ENCODE measurements at regions not wholly inside any gene's neighbourhood (a gene's known extent, or its start where the extent isn't known, plus 50 kb on each side); places are given as distances from the start of the nearest gene placed in this dataset.
"Not testable (repeated sequence)": the region's sequence is repeated elsewhere in the genome, so short reads cannot be mapped to it uniquely, and the experiment has no call there.

- no peak for TF ChIP-seq CTCF (IDR thresholded peaks at IDR 0.05; ENCODE audit: low read depth, low read length)
- no peak for DNase-seq (ENCODE audit: low read depth, low spot score)
- no peak overlapping the region for H3K4me3 ChIP-seq (ENCODE audit: low read depth, low read length)
- in situ Hi-C loops (cut with HindIII; ENCODE audit: low sequenced_read_pairs), result no loop called here
These were observed 110.8 kb upstream of the NDN start for GRCh38 chr15:23797747-23798446.

- no peak overlapping the region for H3K4me3 ChIP-seq (ENCODE audit: low read depth, low read length)
- in situ Hi-C loops (cut with HindIII; ENCODE audit: low sequenced_read_pairs), result no loop called here
- no peak for DNase-seq (ENCODE audit: low read depth, low spot score)
- TF ChIP-seq CTCF (IDR thresholded peaks at IDR 0.05; ENCODE audit: low read depth, low read length), result no peak
These were observed 114.8 kb upstream of the NDN start for GRCh38 chr15:23801881-23802280.

GRCh38 chr15:23802896-23803435, 115.9 kb upstream of the NDN start:
- H3K4me3 ChIP-seq (ENCODE audit: low read depth, low read length); DNase-seq (ENCODE audit: low read depth, low spot score); in situ Hi-C loops (cut with HindIII; ENCODE audit: low sequenced_read_pairs): not testable (repeated sequence)

GRCh38 chr15:23806980-23807379, 119.9 kb upstream of the NDN start:
- TF ChIP-seq CTCF (IDR thresholded peaks at IDR 0.05; ENCODE audit: low read depth, low read length), result no peak
- DNase-seq (ENCODE audit: low read depth, low spot score), result no peak
- H3K4me3 ChIP-seq (ENCODE audit: low read depth, low read length), result no peak overlapping the region
- in situ Hi-C loops (cut with HindIII; ENCODE audit: low sequenced_read_pairs), result no loop called here

GRCh38 chr15:23823508-23823907, 136.4 kb upstream of the NDN start:
- DNase-seq (ENCODE audit: low read depth, low spot score), result no peak
- H3K4me3 ChIP-seq (ENCODE audit: low read depth, low read length), result no peak overlapping the region
- in situ Hi-C loops (cut with HindIII; ENCODE audit: low sequenced_read_pairs), result no loop called here
- no peak for TF ChIP-seq CTCF (IDR thresholded peaks at IDR 0.05; ENCODE audit: low read depth, low read length)

- no peak for TF ChIP-seq CTCF (IDR thresholded peaks at IDR 0.05; ENCODE audit: low read depth, low read length)
- H3K4me3 ChIP-seq (ENCODE audit: low read depth, low read length), result no peak overlapping the region
- DNase-seq (ENCODE audit: low read depth, low spot score), result no peak
- in situ Hi-C loops (cut with HindIII; ENCODE audit: low sequenced_read_pairs), result no loop called here
These were observed 141.7 kb upstream of the NDN start for GRCh38 chr15:23828786-23829185.

GRCh38 chr15:23835953-23836352, 148.8 kb upstream of the NDN start:
- no peak overlapping the region for H3K4me3 ChIP-seq (ENCODE audit: low read depth, low read length)
- in situ Hi-C loops (cut with HindIII; ENCODE audit: low sequenced_read_pairs), result no loop called here
- no peak for TF ChIP-seq CTCF (IDR thresholded peaks at IDR 0.05; ENCODE audit: low read depth, low read length)
- DNase-seq (ENCODE audit: low read depth, low spot score), result no peak
